ENCODE measurements at regions not wholly inside any gene's neighbourhood (a gene's known extent, or its start where the extent isn't known, plus 50 kb on each side); places are given as distances from the start of the nearest gene placed in this dataset.

GRCh38 chr3:8329598-8329997 is 172.0 kb upstream of the LMCD1 start:
- TF ChIP-seq CTCF (conservative IDR thresholded peaks at IDR 0.05; ENCODE audit: low read depth, low read length) = no peak
- TF ChIP-seq EZH2 (IDR thresholded peaks at IDR 0.05; ENCODE audit: borderline replicate concordance, low read depth, low read length, poor library complexity, severe bottlenecking) = no peak

All from A673 (cell line).